Esophagus squamous epithelium (tissue), 5 donors: ENCODE measurements at regions not wholly inside any gene's neighbourhood (a gene's known extent, or its start where the extent isn't known, plus 50 kb on each side); places are given as distances from the start of the nearest gene placed in this dataset.

Experiments
- DNase-seq: peaks from one replicate; lab custom pipeline; 2025; lab: John Stamatoyannopoulos, UW
- H3K27ac ChIP-seq, 4 donors: fragments of 200-600 bp; sonication (generic); one replicate each; pipeline ENCODE4 v1.5.1; 2016 to 2019; ENCODE audit warnings: mild to moderate bottlenecking in 1 of 4
- H3K27me3 ChIP-seq, 4 donors: fragments of 200-600 bp; sonication (generic); 1 replicate in 3 of 4; 2 replicates in 1 of 4; pipeline versions ENCODE4 v1.5.1 to v1.6.0; 2017 to 2021; ENCODE audit warnings: antibody characterized with exemption in 1 of 4
- H3K36me3 ChIP-seq, 3 donors: fragments of 200-600 bp; sonication (generic); one replicate each; pipeline ENCODE4 v1.5.1; 2016 to 2019
- H3K4me1 ChIP-seq, 3 donors: fragments of 200-600 bp; sonication (generic); one replicate each; pipeline ENCODE4 v1.5.1; 2017 to 2019
- H3K4me3 ChIP-seq, 4 donors: fragments of 200-600 bp; sonication (generic); 1 replicate in 3 of 4; 2 replicates in 1 of 4; pipeline ENCODE4 v1.5.1; 2016 to 2019; ENCODE audit warnings: mild to moderate bottlenecking in 2 of 4, moderate library complexity in 1 of 4
- H3K9me3 ChIP-seq, 3 donors: fragments of 200-600 bp; sonication (generic); one replicate each; pipeline ENCODE4 v1.5.1; 2016 to 2019
- POLR2A ChIP-seq, 4 donors: fragments of 450-650 bp; IDR thresholded peaks; one replicate each; pipeline ENCODE4 v1.6.1; 2017; ENCODE audit warnings: antibody characterized with exemption in 4 of 4, mild to moderate bottlenecking in 4 of 4, moderate library complexity in 3 of 4
- WGBS, 2 donors: methylation state at CpG; one replicate each; pipeline ENCODE4 v1.1.5; 2018; 5-methylcytosine and 5-hydroxymethylcytosine counted together
- intact Hi-C: fragments of 100-400 bp; cut with DNase I; formaldehyde crosslinking; loops from one replicate; pipeline ENCODE4 v1.15.0; 2022
- TF ChIP-seq, protein P1 (sequence below), 6 experiments: fragments of 450-650 bp in 4 of 6; fragments of 200-600 bp in 2 of 6; sonication (generic) in 2 of 6; IDR thresholded peaks; one replicate each; pipeline ENCODE4 v1.5.1; 2016 to 2019; ENCODE audit warnings: antibody characterized with exemption in 6 of 6, mild to moderate bottlenecking in 4 of 6, moderate library complexity in 4 of 6
- donor health status: DM: yes; HTN: yes; CAD: no.

DNA sequence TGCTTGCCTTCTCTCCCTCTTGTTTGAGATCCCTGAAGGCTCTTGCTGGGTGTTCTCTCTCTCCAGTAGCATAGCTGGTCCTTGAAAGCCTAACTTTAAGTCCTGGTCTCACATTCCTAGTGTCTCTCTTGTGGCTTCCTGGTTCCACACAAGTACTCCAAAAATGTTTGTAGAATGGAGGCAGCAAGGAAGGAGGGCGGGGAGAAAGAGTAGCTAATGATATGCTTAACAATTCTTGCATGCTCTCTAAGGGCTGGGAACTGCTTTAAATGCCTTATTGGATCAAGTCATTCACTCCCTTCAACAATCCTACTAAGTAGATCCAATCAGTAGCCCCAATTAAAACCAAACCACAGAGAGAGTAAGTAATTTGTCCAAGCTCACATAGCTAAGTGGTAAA, 357.3 kb downstream of the KLF5 start:
- Histone ChIP-seq H3K36me3 (no peaks in the 10 kb centered on the region), H3K27me3 (no peaks in the 10 kb centered on the region), H3K4me1 (peaks cover 0 to 38% (median 0%) of the 10 kb centered on the region in 3 donors), H3K9me3 (no peaks in the 10 kb centered on the region), H3K27ac (peak overlapping the region in 3 of 4 donors; percentile 12 to 31 (median 26)), H3K4me3 (no peak overlapping the region)
- intact Hi-C loops: no loop called here
- no peak for TF ChIP-seq POLR2A (IDR thresholded peaks at IDR 0.05)
- TF ChIP-seq, protein P1, sequence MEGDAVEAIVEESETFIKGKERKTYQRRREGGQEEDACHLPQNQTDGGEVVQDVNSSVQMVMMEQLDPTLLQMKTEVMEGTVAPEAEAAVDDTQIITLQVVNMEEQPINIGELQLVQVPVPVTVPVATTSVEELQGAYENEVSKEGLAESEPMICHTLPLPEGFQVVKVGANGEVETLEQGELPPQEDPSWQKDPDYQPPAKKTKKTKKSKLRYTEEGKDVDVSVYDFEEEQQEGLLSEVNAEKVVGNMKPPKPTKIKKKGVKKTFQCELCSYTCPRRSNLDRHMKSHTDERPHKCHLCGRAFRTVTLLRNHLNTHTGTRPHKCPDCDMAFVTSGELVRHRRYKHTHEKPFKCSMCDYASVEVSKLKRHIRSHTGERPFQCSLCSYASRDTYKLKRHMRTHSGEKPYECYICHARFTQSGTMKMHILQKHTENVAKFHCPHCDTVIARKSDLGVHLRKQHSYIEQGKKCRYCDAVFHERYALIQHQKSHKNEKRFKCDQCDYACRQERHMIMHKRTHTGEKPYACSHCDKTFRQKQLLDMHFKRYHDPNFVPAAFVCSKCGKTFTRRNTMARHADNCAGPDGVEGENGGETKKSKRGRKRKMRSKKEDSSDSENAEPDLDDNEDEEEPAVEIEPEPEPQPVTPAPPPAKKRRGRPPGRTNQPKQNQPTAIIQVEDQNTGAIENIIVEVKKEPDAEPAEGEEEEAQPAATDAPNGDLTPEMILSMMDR (IDR thresholded peaks at IDR 0.05): no peak
- 72 to 80% methylated on average over 1 of the region's 1 CpG for WGBS, 2 donors
- DNase-seq: no peak

- Histone ChIP-seq H3K9me3 (no peaks in the 10 kb centered on the region), H3K36me3 (no peaks in the 10 kb centered on the region), H3K4me3 (no peak overlapping the region), H3K27me3 (no peaks in the 10 kb centered on the region), H3K4me1 (peaks cover 0 to 16% (median 0%) of the 10 kb centered on the region in 3 donors), H3K27ac (no peak overlapping the region)
- DNase-seq: no peak
- TF ChIP-seq, protein P1 (IDR thresholded peaks at IDR 0.05): no peak
- 87 to 92% methylated on average over 6 of the region's 6 CpGs for WGBS, 2 donors
- intact Hi-C loops: no loop called here
Measured at GRCh38 chr13:73413656-73414055, 354.9 kb downstream of the KLF5 start.

GRCh38 chr13:73412933-73413332, 354.1 kb downstream of the KLF5 start:
- no peaks in the 10 kb centered on the region for H3K27me3 ChIP-seq
- no peak for DNase-seq
- intact Hi-C loops: no loop called here

DNA sequence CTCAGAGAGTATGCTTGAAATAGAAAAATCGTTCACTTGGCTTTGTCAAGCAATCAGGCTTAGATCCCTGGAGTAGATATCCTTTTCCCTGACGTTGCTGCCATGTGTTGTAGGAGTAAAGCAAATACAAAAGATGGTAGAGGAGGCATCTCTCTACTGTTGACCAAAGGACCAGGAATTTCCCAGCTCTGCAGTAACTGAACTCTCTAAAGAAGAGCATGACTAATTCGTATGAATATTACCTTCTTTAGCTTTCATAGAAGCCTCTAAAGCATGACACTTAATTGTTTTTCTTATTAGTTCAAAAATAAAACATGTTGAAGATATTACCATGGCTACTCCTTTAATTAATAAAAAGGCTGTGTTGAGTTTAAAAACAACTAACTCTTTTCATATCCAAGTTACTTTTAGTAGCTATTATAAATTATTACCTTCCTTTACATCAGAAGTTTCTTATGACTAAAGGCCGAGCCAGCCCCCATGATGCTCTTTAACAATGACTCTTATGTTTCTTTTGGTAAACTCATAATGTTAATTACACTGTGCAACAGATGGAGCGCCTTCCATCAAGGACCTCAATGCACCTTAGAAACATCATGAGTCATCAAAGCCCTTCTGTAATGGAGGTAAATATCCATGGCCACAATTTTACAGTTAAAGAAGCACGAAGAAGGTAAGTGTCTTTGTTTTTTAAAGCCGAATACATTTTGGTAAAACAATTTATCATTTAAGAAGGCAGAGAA, 352.4 kb downstream of the KLF5 start:
- intact Hi-C loops: no loop called here
- no peak overlapping the region for H3K27ac ChIP-seq
- H3K4me1 ChIP-seq: peaks cover 0 to 11% (median 0%) of the 10 kb centered on the region in 3 donors
- no peaks in the 10 kb centered on the region for H3K9me3 ChIP-seq
- H3K36me3 ChIP-seq: no peaks in the 10 kb centered on the region
- no peak overlapping the region for H3K4me3 ChIP-seq
- H3K27me3 ChIP-seq: no peaks in the 10 kb centered on the region
- 70 to 79% methylated on average over 7 of the region's 7 CpGs for WGBS, 2 donors
- TF ChIP-seq, protein P1 (IDR thresholded peaks at IDR 0.05): no peak
- TF ChIP-seq POLR2A (IDR thresholded peaks at IDR 0.05): no peak
- no peak for DNase-seq

More at GRCh38 chr13:73412933-73413332, 354.1 kb downstream of the KLF5 start:
- Histone ChIP-seq H3K27ac (no peak overlapping the region), H3K9me3 (no peaks in the 10 kb centered on the region), H3K4me1 (peaks cover 0 to 9% (median 0%) of the 10 kb centered on the region in 3 donors), H3K36me3 (no peaks in the 10 kb centered on the region), H3K4me3 (no peak overlapping the region)
- 49 to 61% methylated on average over 1 of the region's 1 CpG for WGBS, 2 donors
- no peak for TF ChIP-seq POLR2A (IDR thresholded peaks at IDR 0.05)
- TF ChIP-seq, protein P1 (IDR thresholded peaks at IDR 0.05): no peak

- TF ChIP-seq, protein P1 (IDR thresholded peaks at IDR 0.05): no peak
- no peak for TF ChIP-seq POLR2A (IDR thresholded peaks at IDR 0.05)
- Histone ChIP-seq H3K9me3 (no peaks in the 10 kb centered on the region), H3K36me3 (no peaks in the 10 kb centered on the region), H3K27me3 (no peaks in the 10 kb centered on the region), H3K4me1 (peaks cover 0 to 37% (median 0%) of the 10 kb centered on the region in 3 donors), H3K27ac (peak overlapping the region; percentile 37 to 76 (median 58)), H3K4me3 (no peak overlapping the region)
- 31 to 36% methylated on average over 1 of the region's 1 CpG for WGBS, 2 donors
- no peak for DNase-seq
- intact Hi-C loops: no loop called here
Measured at GRCh38 chr13:73406454-73406853, 347.6 kb downstream of the KLF5 start.
